ENCODE measurements at regions not wholly inside any gene's neighbourhood (a gene's known extent, or its start where the extent isn't known, plus 50 kb on each side); places are given as distances from the start of the nearest gene placed in this dataset.

DNA sequence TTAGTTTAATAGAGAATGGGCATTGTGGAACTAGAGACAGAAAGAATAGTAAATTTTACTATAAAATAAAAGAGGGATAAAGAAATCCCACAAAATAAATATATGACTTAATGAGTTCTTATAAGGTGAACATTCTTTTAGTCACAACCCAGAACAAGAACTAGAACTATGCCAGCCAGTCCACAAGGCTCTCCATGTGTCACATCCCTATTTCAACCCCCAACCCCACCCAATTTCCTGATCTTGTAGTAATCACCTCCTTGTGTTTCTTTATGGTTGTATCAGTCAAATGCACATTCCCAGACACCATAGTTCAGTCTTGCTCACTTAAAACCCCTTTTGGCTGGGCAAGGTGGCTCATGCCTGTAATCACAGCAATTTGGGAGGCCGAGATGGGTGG lies 662.3 kb upstream of the CAMK1G start:
- no peak for TF ChIP-seq EZH2 (IDR thresholded peaks at IDR 0.05; ENCODE audit: insufficient read depth, low read length)
- TF ChIP-seq, protein P1, sequence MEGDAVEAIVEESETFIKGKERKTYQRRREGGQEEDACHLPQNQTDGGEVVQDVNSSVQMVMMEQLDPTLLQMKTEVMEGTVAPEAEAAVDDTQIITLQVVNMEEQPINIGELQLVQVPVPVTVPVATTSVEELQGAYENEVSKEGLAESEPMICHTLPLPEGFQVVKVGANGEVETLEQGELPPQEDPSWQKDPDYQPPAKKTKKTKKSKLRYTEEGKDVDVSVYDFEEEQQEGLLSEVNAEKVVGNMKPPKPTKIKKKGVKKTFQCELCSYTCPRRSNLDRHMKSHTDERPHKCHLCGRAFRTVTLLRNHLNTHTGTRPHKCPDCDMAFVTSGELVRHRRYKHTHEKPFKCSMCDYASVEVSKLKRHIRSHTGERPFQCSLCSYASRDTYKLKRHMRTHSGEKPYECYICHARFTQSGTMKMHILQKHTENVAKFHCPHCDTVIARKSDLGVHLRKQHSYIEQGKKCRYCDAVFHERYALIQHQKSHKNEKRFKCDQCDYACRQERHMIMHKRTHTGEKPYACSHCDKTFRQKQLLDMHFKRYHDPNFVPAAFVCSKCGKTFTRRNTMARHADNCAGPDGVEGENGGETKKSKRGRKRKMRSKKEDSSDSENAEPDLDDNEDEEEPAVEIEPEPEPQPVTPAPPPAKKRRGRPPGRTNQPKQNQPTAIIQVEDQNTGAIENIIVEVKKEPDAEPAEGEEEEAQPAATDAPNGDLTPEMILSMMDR (IDR thresholded peaks at IDR 0.05; ENCODE audit: insufficient read depth, low read depth, low read length): no peak
